ENCODE measurements at regions not wholly inside any gene's neighbourhood (a gene's known extent, or its start where the extent isn't known, plus 50 kb on each side); places are given as distances from the start of the nearest gene placed in this dataset.

GRCh38 chr3:68207327-68207726, 552.9 kb upstream of the SUCLG2 start:
- intact Hi-C loops (cut with micrococcal nuclease): no loop called here
- DNase-seq (no peak), ATAC-seq (no peak)

GRCh38 chr3:68206524-68207117, 552.2 kb upstream of the SUCLG2 start:
- ATAC-seq (no peak), DNase-seq (no peak)
- intact Hi-C loops (cut with micrococcal nuclease): no loop called here

GRCh38 chr3:68186733-68187132, 532.3 kb upstream of the SUCLG2 start:
- intact Hi-C loops (cut with micrococcal nuclease): no loop called here
- DNase-seq (no peak), ATAC-seq (no peak)

GRCh38 chr3:68176600-68176999, 522.2 kb upstream of the SUCLG2 start:
- ATAC-seq (no peak), DNase-seq (no peak)
- intact Hi-C loops (cut with micrococcal nuclease): no loop called here

GRCh38 chr3:68173012-68173634, 518.7 kb upstream of the SUCLG2 start:
- ATAC-seq (no peak), DNase-seq (no peak)
- intact Hi-C loops (cut with micrococcal nuclease): no loop called here

- no peak for DNase-seq
- intact Hi-C loops (cut with micrococcal nuclease): no loop called here
- no peak for ATAC-seq
Measured at GRCh38 chr3:68172039-68172438, 517.6 kb upstream of the SUCLG2 start.

GRCh38 chr3:68163968-68164367, 509.6 kb upstream of the SUCLG2 start:
- DNase-seq (no peak), ATAC-seq (no peak)
- intact Hi-C loops (cut with micrococcal nuclease): no loop called here

GRCh38 chr3:68163062-68163461, 508.6 kb upstream of the SUCLG2 start:
- ATAC-seq (no peak), DNase-seq (no peak)
- intact Hi-C loops (cut with micrococcal nuclease): no loop called here

- ATAC-seq: no peak
- intact Hi-C loops (cut with micrococcal nuclease): no loop called here
- DNase-seq: no peak
Measured at GRCh38 chr3:68162644-68163043, 508.2 kb upstream of the SUCLG2 start.

- no peak for ATAC-seq
- no peak for DNase-seq
- intact Hi-C loops (cut with micrococcal nuclease): no loop called here
Measured at GRCh38 chr3:68151359-68151758, 496.9 kb upstream of the SUCLG2 start.

- DNase-seq: no peak
- ATAC-seq: no peak
- intact Hi-C loops (cut with micrococcal nuclease): no loop called here
Measured at GRCh38 chr3:68148447-68148846, 494.0 kb upstream of the SUCLG2 start.

- ATAC-seq: no peak
Measured at GRCh38 chr3:68142441-68142840, 488.0 kb upstream of the SUCLG2 start.

GRCh38 chr3:68139897-68140296, 485.5 kb upstream of the SUCLG2 start:
- intact Hi-C loops (cut with micrococcal nuclease): no loop called here

More at GRCh38 chr3:68142441-68142840, 488.0 kb upstream of the SUCLG2 start:
- intact Hi-C loops (cut with micrococcal nuclease): no loop called here
- DNase-seq: no peak

GRCh38 chr3:68136411-68136810, 482.0 kb upstream of the SUCLG2 start:
- ATAC-seq (no peak), DNase-seq (no peak)
- intact Hi-C loops (cut with micrococcal nuclease): no loop called here

More at GRCh38 chr3:68139897-68140296, 485.5 kb upstream of the SUCLG2 start:
- ATAC-seq (no peak), DNase-seq (no peak)

- ATAC-seq (no peak), DNase-seq (no peak)
- intact Hi-C loops (cut with micrococcal nuclease): no loop called here
Measured at GRCh38 chr3:68135067-68135466, 480.7 kb upstream of the SUCLG2 start.

GRCh38 chr3:68129065-68129464, 474.7 kb upstream of the SUCLG2 start:
- no peak for ATAC-seq

GRCh38 chr3:68123231-68123630, 468.8 kb upstream of the SUCLG2 start:
- DNase-seq (no peak), ATAC-seq (no peak)
- intact Hi-C loops (cut with micrococcal nuclease): no loop called here

More at GRCh38 chr3:68129065-68129464, 474.7 kb upstream of the SUCLG2 start:
- no peak for DNase-seq
- intact Hi-C loops (cut with micrococcal nuclease): no loop called here

- DNase-seq: no peak
- no peak for ATAC-seq
- intact Hi-C loops (cut with micrococcal nuclease): no loop called here
Measured at GRCh38 chr3:68121287-68121686, 466.9 kb upstream of the SUCLG2 start.

GRCh38 chr3:68116580-68116979, 462.2 kb upstream of the SUCLG2 start:
- DNase-seq (no peak), ATAC-seq (no peak)
- intact Hi-C loops (cut with micrococcal nuclease): no loop called here

- intact Hi-C loops (cut with micrococcal nuclease): no loop called here
- ATAC-seq: no peak
Measured at GRCh38 chr3:68103811-68104210, 449.4 kb upstream of the SUCLG2 start.

GRCh38 chr3:68090571-68090970, 436.2 kb upstream of the SUCLG2 start:
- intact Hi-C loops (cut with micrococcal nuclease): no loop called here
- DNase-seq (no peak), ATAC-seq (no peak)

More at GRCh38 chr3:68103811-68104210, 449.4 kb upstream of the SUCLG2 start:
- no peak for DNase-seq

Data from left ventricle myocardium superior (tissue), 1 donor.